Vagina (tissue), 2 donors: ENCODE measurements at regions not wholly inside any gene's neighbourhood (a gene's known extent, or its start where the extent isn't known, plus 50 kb on each side); places are given as distances from the start of the nearest gene placed in this dataset.

ENCODE experiments used
- CTCF ChIP-seq, 3 experiments: fragments of 450-650 bp in 2 of 3; fragments of 200-600 bp in 1 of 3; sonication (generic) in 1 of 3; IDR thresholded peaks; one replicate each; pipeline ENCODE4 v1.5.1; 2017 to 2019; ENCODE audit warnings: antibody characterized with exemption in 3 of 3, mild to moderate bottlenecking in 2 of 3, moderate library complexity in 2 of 3
- POLR2A ChIP-seq, 2 donors: fragments of 450-650 bp; IDR thresholded peaks; one replicate each; pipeline ENCODE4 v1.6.1; 2017; ENCODE audit warnings: antibody characterized with exemption in 2 of 2, mild to moderate bottlenecking in 2 of 2, moderate library complexity in 2 of 2
- POLR2AphosphoS5 ChIP-seq, 2 donors: sonication (generic); formaldehyde crosslinking; IDR thresholded peaks; one replicate each; pipeline ENCODE4 v1.9.0; 2017; ENCODE audit warnings: antibody characterized with exemption in 2 of 2, mild to moderate bottlenecking in 2 of 2, low read depth in 1 of 2; ENCODE audit not compliant: insufficient read depth in 1 of 2

- TF ChIP-seq CTCF (IDR thresholded peaks at IDR 0.05) (no peak), POLR2A (IDR thresholded peaks at IDR 0.05) (no peak), POLR2AphosphoS5 (IDR thresholded peaks at IDR 0.05; ENCODE audit: insufficient read depth in 1 of 2, low read depth in 1 of 2) (no peak)
Observed at GRCh38 chr4:134560728-134561127, 359.1 kb upstream of the PABPC4L start.
